Effector CD8-positive, alpha-beta T cell (primary cell): ENCODE measurements at regions not wholly inside any gene's neighbourhood (a gene's known extent, or its start where the extent isn't known, plus 50 kb on each side); places are given as distances from the start of the nearest gene placed in this dataset.
A peak's percentile ranks its signal among the peaks of the same experiment; 100 is the strongest.
"Not testable (repeated sequence)": the region's sequence is repeated elsewhere in the genome, so short reads cannot be mapped to it uniquely, and the experiment has no call there.

Experiments
- DNase-seq: peaks from one replicate; lab custom pipeline; 2025; lab: John Stamatoyannopoulos, UW

- DNase-seq = not testable (repeated sequence)
Measured at GRCh38 chr6:28623242-28623641, 97.6 kb downstream of the GPX5 start.

GRCh38 chr6:28626386-28626785 is 100.7 kb downstream of the GPX5 start:
- not testable (repeated sequence) for DNase-seq

DNA sequence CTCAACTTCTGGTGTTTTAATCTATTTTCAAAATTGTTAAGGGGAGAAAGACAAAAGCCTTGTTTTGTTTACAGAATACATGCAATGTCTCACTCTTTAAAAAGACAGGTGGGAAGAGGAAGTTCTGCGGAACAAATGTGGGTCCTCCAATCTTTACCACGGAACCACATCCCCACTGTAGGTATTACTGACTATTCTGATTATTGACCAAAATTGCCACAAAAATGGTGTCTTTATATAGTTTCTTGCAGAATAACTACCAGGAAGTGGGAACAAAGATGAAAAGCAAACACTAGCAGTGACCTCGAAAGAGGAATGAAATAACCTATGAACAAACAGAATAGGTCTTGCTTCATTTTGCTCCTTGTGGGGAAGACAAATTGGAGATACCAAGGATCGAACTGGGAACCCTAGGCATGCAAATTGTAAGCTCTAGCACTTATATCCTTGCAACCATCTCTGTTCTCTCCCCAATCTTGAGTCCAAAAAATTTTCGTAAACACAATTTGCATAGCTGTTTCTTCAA is 106.7 kb downstream of the GPX5 start:
- DNase-seq = no peak

DNA sequence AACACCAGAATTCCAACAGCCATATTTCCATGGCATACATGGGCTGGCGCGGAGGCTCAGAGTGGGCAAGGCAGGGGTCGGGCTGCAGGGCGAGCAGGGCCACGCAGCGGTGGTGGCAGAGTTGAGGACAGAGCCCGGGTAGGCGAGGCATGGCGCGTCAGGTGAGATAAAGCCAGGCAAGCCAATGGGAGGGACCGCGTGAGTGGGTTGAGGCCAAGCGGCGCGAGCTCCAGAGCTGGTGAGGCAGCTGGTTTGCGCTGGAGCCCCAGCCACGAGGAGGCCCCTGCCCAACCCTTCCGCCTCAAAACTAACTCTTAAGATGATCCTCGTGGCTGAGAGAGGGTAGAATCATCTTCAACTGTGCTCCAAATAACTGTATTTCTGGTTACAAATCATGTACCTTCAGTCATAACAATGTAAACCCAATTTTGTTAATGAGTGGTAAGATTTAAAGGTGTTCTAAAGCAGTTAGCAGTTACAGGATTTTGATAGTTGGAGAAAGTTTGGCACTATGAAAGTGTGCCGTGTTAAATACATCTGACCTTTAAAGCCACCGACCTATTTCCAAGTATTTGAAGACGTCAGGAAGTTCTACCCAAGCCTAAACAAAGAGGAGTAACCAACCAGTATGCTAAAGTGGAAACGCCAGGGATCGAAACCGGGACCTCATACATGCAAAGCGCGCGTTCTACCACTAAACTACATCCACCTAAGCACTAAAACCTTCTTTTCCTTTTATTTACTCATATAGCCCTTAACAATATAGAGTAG is 107.9 kb downstream of the GPX5 start:
- no peak for DNase-seq

- no peak for DNase-seq
Measured at GRCh38 chr6:28634411-28634760, 108.7 kb downstream of the GPX5 start.

- no peak for DNase-seq
Measured at GRCh38 chr6:28634761-28635546, 109.3 kb downstream of the GPX5 start.

- DNase-seq = no peak
Measured at GRCh38 chr6:28635547-28636158, 110.0 kb downstream of the GPX5 start.

DNA sequence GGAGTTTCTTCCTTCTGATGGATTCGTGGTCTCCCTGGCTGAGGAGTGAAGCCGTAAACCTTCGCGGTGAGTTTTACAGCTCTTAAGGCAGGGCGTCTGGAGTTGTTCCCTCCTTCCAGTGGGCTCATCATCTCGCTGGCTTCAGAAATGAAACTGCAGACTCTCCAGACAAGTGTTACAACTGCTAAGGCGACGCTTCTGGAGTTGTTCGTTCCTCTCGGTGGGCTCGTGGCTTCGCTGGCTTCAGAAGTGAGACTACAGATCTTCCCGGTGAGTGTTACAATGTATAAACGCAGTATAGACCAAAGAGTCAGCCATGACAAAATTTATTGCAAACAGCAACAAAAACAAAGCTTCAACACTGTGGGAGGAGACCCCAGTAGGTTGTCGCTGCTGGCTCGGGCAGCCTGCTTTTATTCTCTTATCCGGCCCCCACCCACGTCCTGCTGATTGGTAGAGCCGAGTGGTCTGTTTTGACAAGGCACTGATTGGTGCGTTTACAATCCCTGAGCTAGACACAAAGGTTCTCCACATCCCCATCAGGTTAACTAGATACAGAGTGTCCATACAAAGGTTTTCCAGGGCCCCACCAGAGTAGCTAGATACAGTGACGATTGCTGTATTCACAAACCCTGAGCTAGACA is 113.2 kb downstream of the GPX5 start:
- no peak for DNase-seq

DNA sequence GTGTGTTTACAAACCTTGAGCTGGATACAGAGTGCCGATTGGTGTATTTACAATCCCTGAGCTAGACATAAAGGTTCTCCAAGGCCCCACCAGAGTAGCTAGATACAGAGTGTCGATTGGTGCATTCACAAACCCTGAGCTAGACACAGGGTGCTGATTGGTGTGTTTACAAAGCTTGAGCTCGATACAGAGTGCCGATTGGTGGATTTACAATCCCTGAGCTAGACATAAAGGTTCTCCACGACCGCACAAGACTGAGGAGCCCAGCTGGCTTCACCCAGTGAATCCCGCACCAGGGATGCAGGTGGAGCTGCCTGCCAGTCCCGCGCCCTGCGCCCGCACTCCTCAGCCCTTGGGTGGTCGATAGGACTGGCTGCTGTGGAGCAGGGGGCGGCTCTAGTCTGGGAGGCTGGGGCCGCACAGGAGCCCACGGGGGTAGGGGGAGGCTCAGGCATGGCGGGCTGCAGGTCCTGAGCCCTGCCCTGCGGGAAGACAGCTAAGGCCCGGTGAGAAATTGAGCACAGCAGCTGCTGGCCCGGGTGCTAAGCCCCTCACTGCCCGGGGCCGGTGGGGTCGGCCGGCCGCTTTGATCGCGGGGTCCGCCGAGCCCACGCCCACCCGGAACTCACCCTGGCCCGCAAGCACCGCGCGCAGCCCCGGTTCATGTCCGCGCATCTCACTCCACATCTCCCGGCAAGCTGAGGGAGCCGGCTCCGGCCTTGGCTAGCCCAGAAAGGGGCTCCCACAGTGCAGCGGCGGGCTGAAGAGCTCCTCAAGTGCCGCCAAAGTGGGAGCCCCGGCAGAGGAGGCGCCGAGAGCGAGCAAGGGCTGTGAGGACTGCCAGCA is 114.0 kb downstream of the GPX5 start:
- not testable (repeated sequence) for DNase-seq

DNA sequence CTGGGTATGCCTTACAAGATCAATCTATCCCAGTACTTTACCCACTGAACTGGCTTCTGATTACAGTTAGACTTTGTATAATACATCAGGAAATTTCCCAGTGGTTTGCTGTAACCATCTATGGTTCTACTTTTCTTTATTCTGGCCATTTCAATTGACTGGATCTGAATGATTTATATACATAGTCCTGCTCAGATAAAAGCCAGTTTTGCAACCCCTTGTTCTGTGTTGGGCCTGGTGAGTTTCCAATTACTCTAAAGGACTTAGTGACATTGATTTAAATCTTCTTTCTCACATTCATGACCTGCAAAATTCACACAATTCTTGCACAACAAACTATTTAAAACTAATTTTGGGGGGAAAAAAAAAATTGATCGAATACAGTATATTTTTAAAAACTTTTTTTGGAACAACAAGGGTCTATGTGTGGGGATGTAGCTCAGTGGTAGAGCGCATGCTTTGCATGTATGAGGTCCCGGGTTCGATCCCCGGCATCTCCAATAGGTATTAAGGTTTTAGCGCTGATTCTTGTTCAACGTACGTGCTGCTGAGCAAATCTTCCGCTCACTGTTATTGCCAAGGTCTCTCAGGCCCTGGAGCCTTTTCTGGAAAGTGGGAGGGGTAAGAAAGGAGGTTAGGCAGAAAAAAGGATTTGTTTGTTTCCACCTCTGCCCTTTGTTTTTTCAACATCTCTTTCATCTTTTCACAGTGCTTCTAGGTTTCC is 117.5 kb downstream of the GPX5 start:
- DNase-seq = no peak

- no peak for DNase-seq
Measured at GRCh38 chr6:28646650-28647049, 121.0 kb downstream of the GPX5 start.

DNA sequence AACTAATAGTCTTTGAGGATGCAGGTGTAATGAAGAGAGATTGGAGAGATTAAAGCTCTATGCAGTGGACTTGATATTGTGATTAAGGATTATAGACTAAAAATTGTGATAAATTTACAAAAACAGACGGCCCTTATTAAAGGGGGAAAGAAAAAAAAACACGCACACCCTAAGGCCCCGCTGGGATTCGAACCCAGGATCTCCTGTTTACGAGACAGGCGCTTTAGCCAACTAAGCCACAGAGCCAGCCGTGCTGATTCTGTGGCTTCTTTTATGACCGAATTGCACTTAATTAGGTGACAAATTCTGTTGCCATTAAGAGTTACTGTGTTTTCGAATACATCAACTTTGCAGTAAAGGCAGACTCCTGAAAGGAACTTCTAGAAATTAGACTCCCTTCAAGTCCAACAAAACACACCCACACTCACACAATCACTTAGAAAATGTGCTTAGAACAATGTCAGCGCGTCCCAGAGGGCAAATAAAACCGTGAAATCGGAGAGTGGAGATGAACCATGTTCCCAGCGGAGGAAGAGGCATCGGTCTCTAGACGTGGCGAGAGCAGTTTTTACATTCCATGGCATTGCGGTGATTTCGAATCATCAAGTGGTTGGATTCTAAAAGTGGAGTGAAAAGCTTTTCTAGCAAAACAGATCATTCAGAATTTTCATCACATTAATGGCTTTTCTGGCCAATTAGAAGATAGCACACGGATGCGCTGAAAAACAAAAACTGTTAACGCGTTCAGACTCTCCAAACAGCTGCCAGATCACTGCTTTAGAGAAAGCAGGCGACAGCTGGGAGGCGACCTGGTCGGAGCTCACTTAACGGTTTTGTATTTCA is 122.6 kb downstream of the GPX5 start:
- no peak for DNase-seq

DNA sequence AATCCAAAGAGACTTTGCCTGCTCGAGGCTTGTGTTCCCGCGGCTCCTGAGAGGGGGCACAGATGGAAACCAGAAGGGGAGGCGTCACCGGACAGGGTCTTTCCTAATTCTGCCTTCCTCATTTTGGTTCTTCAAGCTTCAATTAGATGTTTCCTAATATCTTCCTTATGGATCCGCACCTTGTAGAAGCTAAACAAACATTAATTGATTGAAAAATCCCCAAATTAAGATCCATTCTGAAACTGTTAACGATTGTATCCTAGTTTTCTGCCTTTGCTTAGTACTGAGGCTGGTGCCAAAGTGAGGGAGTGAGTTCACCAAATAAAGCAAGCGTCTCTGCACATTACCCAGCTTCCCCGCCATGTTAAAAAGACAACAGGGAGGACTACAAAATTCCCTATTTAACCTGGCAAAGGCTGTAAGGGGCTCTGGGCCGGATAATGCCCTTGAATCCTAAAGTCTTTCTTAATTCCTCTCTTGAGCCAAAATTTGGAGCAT is 123.2 kb downstream of the GPX5 start:
- no peak for DNase-seq

GRCh38 chr6:28651161-28651560 is 125.5 kb downstream of the GPX5 start:
- no peak for DNase-seq

- no peak for DNase-seq
Measured at GRCh38 chr6:28653876-28654275, 128.2 kb downstream of the GPX5 start.

- DNase-seq = no peak
Measured at GRCh38 chr6:28655164-28655563, 129.5 kb downstream of the GPX5 start.

- DNase-seq = no peak
Measured at GRCh38 chr6:28656715-28657114, 131.0 kb downstream of the GPX5 start.

DNA sequence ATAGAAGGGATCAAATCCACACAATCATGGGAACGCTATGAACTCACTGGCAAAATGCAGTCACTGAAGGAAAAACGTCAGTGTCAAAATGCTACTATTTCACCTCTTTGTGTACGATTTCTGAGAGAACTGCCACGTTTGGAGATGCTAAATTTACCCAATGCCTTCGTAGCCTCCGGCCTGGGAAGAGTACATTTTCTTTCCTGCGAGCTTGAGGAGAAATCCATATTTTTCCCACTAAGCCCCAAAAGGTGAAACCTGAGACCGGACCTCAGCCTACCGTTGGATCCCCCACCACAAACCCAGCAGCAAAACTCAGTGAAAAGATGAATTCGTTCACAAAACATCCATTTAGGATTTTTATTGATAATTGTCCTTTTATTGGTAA is 131.7 kb downstream of the GPX5 start:
- DNase-seq = no peak

GRCh38 chr6:28657769-28658465 is 132.2 kb downstream of the GPX5 start:
- peak; percentile 8 for DNase-seq
